NCI-H146 treated with DMSO at 0.1 percent for 48 hours (cell line): ENCODE measurements at regions not wholly inside any gene's neighbourhood (a gene's known extent, or its start where the extent isn't known, plus 50 kb on each side); places are given as distances from the start of the nearest gene placed in this dataset.
"Not testable (repeated sequence)": the region's sequence is repeated elsewhere in the genome, so short reads cannot be mapped to it uniquely, and the experiment has no call there.

Experiments
- DNase-seq: peaks from one replicate; lab custom pipeline; 2025; ENCODE audit not compliant: unreplicated experiment; lab: John Stamatoyannopoulos, UW

- not testable (repeated sequence) for DNase-seq
Measured at GRCh38 chr5:91285062-91285461, 98.1 kb downstream of the ARRDC3 start.

DNA sequence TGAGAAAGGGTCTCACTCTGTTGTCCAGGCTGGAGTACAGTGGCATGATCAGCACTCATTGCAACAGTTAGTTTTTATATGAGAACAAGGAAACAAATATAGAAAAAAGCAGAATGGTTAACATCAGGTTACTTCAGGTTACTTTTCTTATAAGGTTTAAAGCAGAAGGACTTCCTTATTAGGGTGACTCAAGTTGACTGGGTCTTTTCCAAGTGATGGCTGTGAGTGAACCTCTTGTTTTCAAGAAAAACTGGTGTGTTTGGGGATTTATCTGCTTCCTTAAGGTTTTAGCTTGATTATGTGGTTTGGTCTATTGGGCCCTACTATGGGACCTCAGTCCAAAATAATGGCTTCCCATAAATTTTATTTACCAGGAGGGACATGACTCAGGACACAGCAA is 99.2 kb downstream of the ARRDC3 start:
- DNase-seq: no peak

GRCh38 chr5:91283326-91283725 is 99.8 kb downstream of the ARRDC3 start:
- DNase-seq: no peak

DNA sequence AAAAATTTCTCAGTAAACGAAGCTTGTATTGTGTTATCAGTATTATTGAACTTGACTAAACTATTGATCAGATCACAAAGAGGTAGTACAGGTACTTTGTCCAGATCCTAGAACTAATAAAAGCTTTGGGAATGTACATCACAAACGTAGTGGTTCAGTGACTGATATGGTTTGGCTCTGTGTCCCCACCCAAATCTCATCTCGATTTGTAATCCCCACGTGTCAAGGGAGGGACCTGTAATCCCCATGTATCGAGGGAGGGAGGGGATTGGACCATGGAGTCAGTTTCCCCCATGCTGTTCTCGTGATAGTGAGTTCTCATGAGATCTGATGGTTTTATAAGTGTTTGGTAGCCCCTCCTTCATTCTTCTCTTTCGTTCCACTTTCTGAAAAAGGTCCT is 100.9 kb downstream of the ARRDC3 start:
- no peak for DNase-seq

GRCh38 chr5:91281401-91281800 is 101.7 kb downstream of the ARRDC3 start:
- DNase-seq: peak; percentile 25

GRCh38 chr5:91280362-91281269 is 102.5 kb downstream of the ARRDC3 start:
- DNase-seq: peak; percentile 59

DNA sequence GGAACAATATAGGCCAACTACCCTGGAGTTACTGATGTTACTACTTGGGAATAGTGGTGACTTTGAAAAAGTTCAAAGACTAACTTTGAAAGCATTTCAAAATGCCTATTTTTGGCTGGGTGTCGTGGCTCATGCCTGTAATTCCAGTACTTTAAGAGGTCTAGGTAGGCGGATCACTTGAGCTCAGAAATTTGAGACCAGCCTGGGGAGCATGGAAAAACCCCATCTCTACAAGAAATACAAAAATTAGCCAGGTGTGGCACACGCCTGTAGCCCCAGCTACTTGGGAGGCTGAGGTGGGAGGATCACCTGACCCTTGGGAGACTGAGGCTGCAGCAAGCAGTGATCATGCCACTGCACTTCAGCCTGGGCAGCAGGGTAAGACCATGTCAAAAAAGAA is 105.3 kb downstream of the ARRDC3 start:
- no peak for DNase-seq

- no peak for DNase-seq
Measured at GRCh38 chr5:91277093-91277626, 106.0 kb downstream of the ARRDC3 start.

DNA sequence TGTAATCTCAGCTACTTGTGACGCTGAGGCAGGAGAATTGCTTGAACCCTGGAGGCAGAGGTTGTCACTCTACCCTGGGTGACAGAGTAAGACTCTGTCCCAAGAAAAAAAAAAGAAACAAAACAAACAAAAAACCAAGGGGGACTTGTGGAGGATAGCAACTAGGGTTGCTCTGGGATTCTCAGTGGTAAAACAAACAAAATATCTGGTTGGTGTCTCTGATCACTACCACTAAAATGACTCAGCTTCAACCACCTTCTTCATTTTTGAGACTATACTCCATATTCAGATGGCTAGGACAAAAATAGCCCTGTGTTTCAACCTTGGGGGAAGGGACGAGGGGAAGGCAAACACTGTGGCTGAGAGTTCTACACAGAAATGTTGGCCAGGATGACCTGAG is 110.3 kb downstream of the ARRDC3 start:
- DNase-seq: no peak

- DNase-seq: no peak
Measured at GRCh38 chr5:91271999-91272398, 111.1 kb downstream of the ARRDC3 start.

DNA sequence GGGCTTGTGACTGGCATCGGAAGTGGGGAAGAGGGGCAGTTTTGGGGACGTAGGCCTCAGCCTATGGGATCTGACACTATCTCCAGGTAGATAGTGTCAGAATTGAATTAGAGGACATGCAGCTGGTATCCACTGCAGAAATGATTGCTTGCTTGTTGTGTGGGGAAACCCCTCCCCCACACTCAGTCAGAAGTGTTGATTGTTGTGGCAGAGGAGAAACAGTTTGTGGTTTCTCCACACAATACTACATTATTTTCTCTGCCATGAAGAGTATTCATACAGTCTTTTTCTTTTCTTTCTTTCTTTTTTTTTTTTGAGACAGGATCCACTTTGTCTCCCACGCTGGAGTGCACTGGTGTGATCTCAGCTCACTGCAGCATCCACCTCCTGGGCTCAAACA is 113.9 kb downstream of the ARRDC3 start:
- no peak for DNase-seq

DNA sequence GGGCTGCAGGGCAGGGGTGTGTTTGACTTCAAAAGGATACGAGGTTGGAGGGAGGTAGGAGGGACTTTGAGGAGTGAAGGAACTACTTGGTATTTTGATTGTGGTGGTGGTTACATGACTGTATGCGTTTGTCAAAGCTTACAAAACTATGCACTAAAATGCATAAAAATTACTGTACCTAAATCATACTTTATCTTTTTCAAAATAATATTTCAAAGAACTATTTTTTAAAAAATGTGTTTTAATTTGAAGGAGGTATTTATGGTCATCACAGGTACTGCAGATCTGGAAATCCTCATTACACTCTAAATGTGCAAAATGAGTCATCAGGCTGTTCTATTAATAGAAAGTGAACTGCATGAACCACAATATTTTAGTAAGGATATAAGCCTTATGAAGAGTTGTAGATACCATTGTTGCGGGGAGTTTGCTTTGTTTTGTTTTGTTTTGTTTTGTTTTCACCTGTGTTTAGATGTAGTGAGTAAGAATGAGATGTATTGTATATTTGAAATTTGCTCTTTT is 116.9 kb downstream of the ARRDC3 start:
- no peak for DNase-seq

DNA sequence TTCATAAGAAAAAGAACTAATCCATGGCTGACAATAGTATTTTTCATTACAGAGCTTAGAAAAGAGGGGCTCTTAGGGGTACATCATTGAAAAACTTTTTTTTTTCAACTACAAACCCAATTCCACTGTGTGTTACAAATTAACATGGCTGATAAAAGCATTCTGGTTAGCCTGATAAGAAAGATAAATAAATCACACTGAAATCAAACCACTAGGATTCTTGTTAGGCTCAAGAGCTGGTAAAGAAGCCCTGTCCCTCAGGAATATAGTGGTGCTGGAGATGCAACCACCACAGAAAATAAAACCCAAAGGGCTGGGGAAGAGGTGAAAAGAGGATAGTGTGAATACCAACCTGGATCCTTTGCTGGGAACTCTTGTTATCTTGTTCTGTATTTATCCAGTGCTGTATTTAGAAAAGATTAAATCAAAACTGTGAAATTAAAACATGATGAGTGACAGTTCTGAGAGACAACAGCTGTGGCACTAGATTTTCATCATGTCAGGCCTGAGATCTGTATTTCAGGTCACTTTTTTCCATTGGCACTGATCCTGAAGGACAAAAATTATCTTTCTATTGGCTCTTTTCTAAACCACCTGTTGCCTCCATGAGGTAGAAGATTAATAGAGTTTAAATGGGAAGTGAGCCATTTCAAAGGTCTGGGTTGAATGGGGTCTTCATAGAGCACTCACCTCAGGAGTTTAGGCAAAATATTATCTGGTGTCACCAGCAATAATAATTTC is 118.6 kb downstream of the ARRDC3 start:
- DNase-seq: no peak

- no peak for DNase-seq
Measured at GRCh38 chr5:91263898-91264297, 119.2 kb downstream of the ARRDC3 start.

DNA sequence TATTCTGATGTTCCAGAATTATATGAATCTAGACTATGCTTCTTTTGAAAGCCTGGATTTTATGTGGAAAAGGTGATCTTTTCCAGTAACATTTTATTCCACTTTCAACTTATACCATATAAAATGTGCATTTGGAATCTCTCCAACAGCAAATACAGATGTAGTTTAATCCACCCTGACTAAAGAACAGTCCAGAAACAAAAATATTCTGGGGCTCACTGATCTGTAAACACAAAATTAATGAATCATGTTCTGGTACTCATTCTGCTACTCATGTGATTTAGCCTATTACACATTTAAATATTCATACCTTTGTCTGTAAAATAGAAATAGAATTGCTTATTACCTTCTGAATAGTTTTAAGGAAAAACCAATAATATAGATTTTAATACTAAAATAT is 125.8 kb downstream of the ARRDC3 start:
- no peak for DNase-seq

GRCh38 chr5:91256142-91256524 is 127.0 kb downstream of the ARRDC3 start:
- DNase-seq: no peak

DNA sequence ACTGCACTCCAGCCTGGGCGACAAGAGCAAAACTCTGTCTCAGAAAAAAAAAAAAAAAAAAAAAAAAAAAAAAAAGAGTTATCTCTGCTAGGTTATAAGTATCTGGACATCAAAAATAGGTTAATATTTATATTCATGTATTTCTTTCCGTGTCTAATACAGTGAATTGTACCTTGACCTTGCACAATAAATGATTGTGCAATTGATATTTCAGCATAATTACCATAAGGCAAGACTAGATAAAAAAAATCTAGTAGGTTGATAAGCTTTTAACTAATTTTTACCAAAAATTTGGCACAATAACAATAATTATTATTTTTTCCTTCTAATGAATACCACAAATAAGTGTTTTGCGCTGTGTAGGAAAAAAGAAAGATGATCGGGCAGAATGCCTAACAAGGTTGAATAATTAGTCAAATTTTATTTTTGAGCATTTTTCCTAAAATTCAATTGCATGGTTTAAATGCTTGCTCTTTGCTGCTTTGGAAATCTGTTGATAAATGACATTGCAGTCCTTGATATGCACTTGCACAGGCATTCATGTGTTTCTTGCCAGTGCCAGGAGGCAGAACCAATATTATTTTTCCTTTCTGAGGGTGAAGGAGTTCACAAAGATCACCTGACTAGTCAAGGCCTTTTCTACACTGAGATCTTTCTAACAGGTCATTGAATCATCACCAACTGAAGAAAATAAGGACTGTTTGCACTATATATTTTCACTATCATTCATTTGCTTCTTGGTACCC is 127.5 kb downstream of the ARRDC3 start:
- DNase-seq: no peak

GRCh38 chr5:91252916-91253315 is 130.2 kb downstream of the ARRDC3 start:
- no peak for DNase-seq

DNA sequence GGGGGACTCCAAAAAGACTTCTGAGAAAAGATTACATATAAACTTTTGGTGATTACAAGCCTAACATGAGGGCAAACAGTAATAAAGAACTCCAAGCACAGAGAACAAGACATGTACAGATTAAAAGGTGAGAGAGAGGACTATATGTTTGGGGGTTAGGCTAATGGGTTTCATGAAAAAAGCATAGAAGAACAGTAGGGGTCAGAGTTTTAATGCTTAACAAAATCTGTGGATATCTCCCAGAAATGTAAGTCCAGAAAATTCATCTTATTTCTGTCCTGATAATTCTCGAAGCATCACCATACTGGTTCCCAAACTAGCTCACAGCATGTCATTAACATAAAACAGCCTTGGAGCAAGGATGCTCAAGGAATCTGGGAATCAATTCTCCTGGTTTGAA is 137.2 kb downstream of the ARRDC3 start:
- DNase-seq: no peak

DNA sequence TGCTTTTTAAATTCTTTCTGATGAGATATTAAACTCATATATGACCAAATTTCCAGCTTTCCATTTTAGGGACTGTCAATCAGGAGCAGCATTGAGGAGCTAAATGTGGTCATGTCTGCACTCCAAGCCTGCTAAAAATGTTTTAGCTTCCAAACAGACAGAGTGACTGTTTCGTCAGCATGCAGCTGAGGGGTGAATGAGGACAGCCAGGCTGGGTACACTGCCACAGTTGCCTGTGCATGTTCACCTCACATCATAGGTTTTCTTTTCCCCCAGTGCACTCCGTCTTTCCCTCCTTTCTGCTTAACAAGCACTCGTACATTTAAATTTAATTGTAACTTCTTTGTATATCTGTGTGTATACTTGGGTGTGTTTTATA is 138.1 kb downstream of the ARRDC3 start:
- no peak for DNase-seq

DNA sequence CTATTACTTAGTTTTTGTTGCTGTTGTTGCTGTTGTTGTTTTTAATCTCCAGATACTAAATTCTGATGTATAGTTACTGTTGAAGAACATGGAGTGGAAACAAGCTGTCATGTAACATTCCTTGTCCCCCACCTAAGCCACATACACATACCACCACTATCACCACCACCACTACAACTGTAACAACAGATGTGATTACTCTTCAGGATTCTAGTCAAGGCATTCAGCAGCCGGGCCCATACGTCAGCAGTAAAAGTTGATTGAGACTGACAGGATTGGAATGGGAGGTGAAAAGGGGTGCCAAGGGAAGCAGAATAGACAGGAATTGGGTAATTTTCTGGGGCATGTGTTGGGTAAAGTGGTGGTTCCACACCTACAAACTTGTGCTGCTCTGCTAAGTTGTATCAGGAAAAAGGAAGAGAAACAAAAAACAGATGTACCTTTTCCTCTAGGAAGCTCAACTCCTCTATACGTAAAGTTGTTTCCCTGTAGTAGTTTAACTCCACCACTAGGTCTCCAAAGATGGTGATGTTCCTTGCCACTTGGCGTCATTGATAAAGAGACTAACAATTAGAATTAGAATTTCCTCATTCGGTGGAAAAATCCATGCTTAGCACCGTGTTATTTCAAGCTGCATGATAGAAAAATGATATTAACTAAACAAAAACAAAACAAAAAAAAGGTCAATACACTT is 138.6 kb downstream of the ARRDC3 start:
- DNase-seq: no peak
